ENCODE measurements at regions not wholly inside any gene's neighbourhood (a gene's known extent, or its start where the extent isn't known, plus 50 kb on each side); places are given as distances from the start of the nearest gene placed in this dataset.

- peak in 53 of 56 donors; percentile 8 to 83 (median 65) for DNase-seq
Observed at GRCh38 chr2:71277536-71278103, 50.7 kb upstream of the PAIP2B start.

GRCh38 chr2:71277147-71277475 lies 50.2 kb upstream of the PAIP2B start:
- no peak for DNase-seq

- DNase-seq: peak; percentile 31 to 94 (median 82)
Observed at GRCh38 chr2:71276311-71277146, 49.6 kb upstream of the PAIP2B start.

Data from nucleus accumbens (tissue), 56 donors.